ENCODE measurements at regions not wholly inside any gene's neighbourhood (a gene's known extent, or its start where the extent isn't known, plus 50 kb on each side); places are given as distances from the start of the nearest gene placed in this dataset.

- Histone ChIP-seq H2AFZ (ENCODE audit: low read depth, low read length) (no peak overlapping the region), H3K4me2 (ENCODE audit: low read length) (no peak overlapping the region), H3K27ac (ENCODE audit: low read length) (no peak overlapping the region), H3K4me1 (ENCODE audit: low read length) (no peaks in the 10 kb centered on the region), H3K27me3 (ENCODE audit: low read depth, low read length) (no peaks in the 10 kb centered on the region), H3K9me3 (ENCODE audit: insufficient read depth, low read length) (0 out of 2 replicates have a peak, but pooled peaks cover 4% of the 10 kb centered on the region), H4K20me1 (ENCODE audit: insufficient read depth, low read length) (no peaks in the 10 kb centered on the region), H3K79me2 (ENCODE audit: low read length) (no peaks in the 10 kb centered on the region), H3K36me3 (replicated peaks; ENCODE audit: low read depth, low read length) (no peaks in the 10 kb centered on the region), H3K4me3 (ENCODE audit: low read length) (no peak overlapping the region), H3K9ac (ENCODE audit: low read length) (no peak overlapping the region)
- TF ChIP-seq EZH2phosphoT487 (IDR thresholded peaks at IDR 0.05; ENCODE audit: low read depth) (no peak), CTCF (IDR thresholded peaks at IDR 0.05; ENCODE audit: low read depth, low read length) (no peak)
These were observed 139.3 kb upstream of the ZNF507 start for GRCh38 chr19:32206065-32206464.

GRCh38 chr19:32208060-32208459 is 137.3 kb upstream of the ZNF507 start:
- Histone ChIP-seq H3K27me3 (ENCODE audit: low read depth, low read length) (no peaks in the 10 kb centered on the region), H2AFZ (ENCODE audit: low read depth, low read length) (no peak overlapping the region), H3K4me2 (ENCODE audit: low read length) (no peak overlapping the region), H4K20me1 (ENCODE audit: insufficient read depth, low read length) (no peaks in the 10 kb centered on the region), H3K4me3 (ENCODE audit: low read length) (no peak overlapping the region), H3K9me3 (ENCODE audit: insufficient read depth, low read length) (0 out of 2 replicates have a peak, but pooled peaks cover 4% of the 10 kb centered on the region), H3K9ac (ENCODE audit: low read length) (no peak overlapping the region), H3K36me3 (replicated peaks; ENCODE audit: low read depth, low read length) (no peaks in the 10 kb centered on the region), H3K4me1 (ENCODE audit: low read length) (no peaks in the 10 kb centered on the region), H3K27ac (ENCODE audit: low read length) (no peak overlapping the region), H3K79me2 (ENCODE audit: low read length) (no peaks in the 10 kb centered on the region)
- TF ChIP-seq CTCF (IDR thresholded peaks at IDR 0.05; ENCODE audit: low read depth, low read length) (no peak), EZH2phosphoT487 (IDR thresholded peaks at IDR 0.05; ENCODE audit: low read depth) (no peak)

- H3K36me3 ChIP-seq (replicated peaks; ENCODE audit: low read depth, low read length), result no peaks in the 10 kb centered on the region
- no peak overlapping the region for H3K4me3 ChIP-seq (ENCODE audit: low read length)
- H3K4me2 ChIP-seq (ENCODE audit: low read length), result no peak overlapping the region
- H3K27me3 ChIP-seq (ENCODE audit: low read depth, low read length), result no peaks in the 10 kb centered on the region
- no peaks in the 10 kb centered on the region for H3K79me2 ChIP-seq (ENCODE audit: low read length)
- no peaks in the 10 kb centered on the region for H3K9me3 ChIP-seq (ENCODE audit: insufficient read depth, low read length)
- H3K9ac ChIP-seq (ENCODE audit: low read length), result no peak overlapping the region
- no peak for TF ChIP-seq EZH2phosphoT487 (IDR thresholded peaks at IDR 0.05; ENCODE audit: low read depth)
- no peak for TF ChIP-seq CTCF (IDR thresholded peaks at IDR 0.05; ENCODE audit: low read depth, low read length)
- H4K20me1 ChIP-seq (ENCODE audit: insufficient read depth, low read length), result no peaks in the 10 kb centered on the region
- no peak overlapping the region for H2AFZ ChIP-seq (ENCODE audit: low read depth, low read length)
- H3K4me1 ChIP-seq (ENCODE audit: low read length), result no peaks in the 10 kb centered on the region
- H3K27ac ChIP-seq (ENCODE audit: low read length), result no peak overlapping the region
These were observed 126.0 kb upstream of the ZNF507 start for GRCh38 chr19:32219392-32219791.

- TF ChIP-seq CTCF (IDR thresholded peaks at IDR 0.05; ENCODE audit: low read depth, low read length) (no peak), EZH2phosphoT487 (IDR thresholded peaks at IDR 0.05; ENCODE audit: low read depth) (no peak)
- Histone ChIP-seq H3K9ac (ENCODE audit: low read length) (no peak overlapping the region), H2AFZ (ENCODE audit: low read depth, low read length) (no peak overlapping the region)
These were observed 125.4 kb upstream of the ZNF507 start for GRCh38 chr19:32219881-32220472.

More at GRCh38 chr19:32219881-32220472, 125.4 kb upstream of the ZNF507 start:
- H3K27ac ChIP-seq (ENCODE audit: low read length), result no peak overlapping the region
- H3K4me2 ChIP-seq (ENCODE audit: low read length), result no peak overlapping the region
- H3K4me3 ChIP-seq (ENCODE audit: low read length), result no peak overlapping the region
- no peaks in the 10 kb centered on the region for H3K79me2 ChIP-seq (ENCODE audit: low read length)
- H3K4me1 ChIP-seq (ENCODE audit: low read length), result no peaks in the 10 kb centered on the region
- H3K36me3 ChIP-seq (replicated peaks; ENCODE audit: low read depth, low read length), result no peaks in the 10 kb centered on the region
- no peaks in the 10 kb centered on the region for H4K20me1 ChIP-seq (ENCODE audit: insufficient read depth, low read length)
- H3K27me3 ChIP-seq (ENCODE audit: low read depth, low read length), result peaks cover 2% of the 10 kb centered on the region; the same call in 1 of the 2 replicates
- no peaks in the 10 kb centered on the region for H3K9me3 ChIP-seq (ENCODE audit: insufficient read depth, low read length)

Measured in OCI-LY3 (cell line).